Sigmoid colon (tissue), 6 donors: ENCODE measurements at regions not wholly inside any gene's neighbourhood (a gene's known extent, or its start where the extent isn't known, plus 50 kb on each side); places are given as distances from the start of the nearest gene placed in this dataset.

Experiments
- DNase-seq: peaks from one replicate; pipeline ENCODE4 v3.0.0-alpha.2; 2019
- H3K27ac ChIP-seq, 4 donors: fragments of 200-600 bp; sonication (generic); one replicate each; pipeline ENCODE4 v1.5.1; 2016 to 2019; ENCODE audit warnings: mild to moderate bottlenecking in 1 of 4
- H3K27me3 ChIP-seq, 3 donors: fragments of 200-600 bp; sonication (generic); one replicate each; pipeline ENCODE4 v1.5.1; 2019; ENCODE audit warnings: mild to moderate bottlenecking in 1 of 3
- H3K36me3 ChIP-seq, 4 donors: fragments of 200-600 bp; sonication (generic); one replicate each; pipeline ENCODE4 v1.5.1; 2016 to 2019
- H3K4me1 ChIP-seq, 4 donors: fragments of 200-600 bp; sonication (generic); one replicate each; pipeline ENCODE4 v1.5.1; 2017 to 2019
- H3K4me3 ChIP-seq, 4 donors: fragments of 200-600 bp; sonication (generic); one replicate each; pipeline ENCODE4 v1.5.1; 2017 to 2019; ENCODE audit warnings: mild to moderate bottlenecking in 2 of 4, moderate library complexity in 1 of 4
- H3K9me3 ChIP-seq, 4 donors: fragments of 200-600 bp in 3 of 4; sonication (generic) in 3 of 4; one replicate each; pipeline versions ENCODE4 v1.5.1 to v1.6.1; 2013 to 2019
- CTCF ChIP-seq, 4 experiments: fragments of 450-650 bp in 3 of 4; fragments of 200-600 bp in 1 of 4; IDR thresholded peaks; one replicate each; pipeline ENCODE4 v1.5.1; 2016 to 2019; ENCODE audit warnings: antibody characterized with exemption in 4 of 4, mild to moderate bottlenecking in 3 of 4, moderate library complexity in 2 of 4
- EP300 ChIP-seq, 4 donors: sonication (generic); formaldehyde crosslinking; IDR thresholded peaks; one replicate each; pipeline ENCODE4 v1.6.1; 2017; ENCODE audit warnings: antibody characterized with exemption in 4 of 4
- POLR2A ChIP-seq, 2 donors: fragments of 450-650 bp; IDR thresholded peaks; one replicate each; pipeline ENCODE4 v1.6.1; 2016; ENCODE audit warnings: antibody characterized with exemption in 2 of 2, mild to moderate bottlenecking in 2 of 2, moderate library complexity in 2 of 2
- POLR2AphosphoS5 ChIP-seq, 4 donors: sonication (generic); formaldehyde crosslinking; IDR thresholded peaks; one replicate each; pipeline ENCODE4 v1.6.1; 2017; ENCODE audit warnings: antibody characterized with exemption in 4 of 4
- WGBS, 2 donors: extraction: QIAGEN DNeasy Blood & Tissue Kit; methylation state at CpG; one replicate each; pipeline ENCODE4 v1.1.7; 2013; 5-methylcytosine and 5-hydroxymethylcytosine counted together
- intact Hi-C: fragments of 100-400 bp; cut with DNase I; formaldehyde crosslinking; loops from one replicate; pipeline ENCODE4 v1.15.1; 2023
- donor health status: healthy with polysubstance abuse.
- donor health status: healthy.

- WGBS, 2 donors, result 90 to 92% methylated on average over 2 of the region's 2 CpGs
- intact Hi-C loops, result no loop called here
- DNase-seq, result no peak
These were observed 326.1 kb upstream of the SLC24A2 start for GRCh38 chr9:20114974-20115373.

GRCh38 chr9:20112205-20112783, 323.5 kb upstream of the SLC24A2 start:
- Histone ChIP-seq H3K9me3 (peaks cover 0 to 4% (median 0%) of the 10 kb centered on the region in 4 donors), H3K4me3 (no peak overlapping the region), H3K27me3 (no peaks in the 10 kb centered on the region), H3K27ac (no peak overlapping the region), H3K4me1 (no peaks in the 10 kb centered on the region), H3K36me3 (no peaks in the 10 kb centered on the region)
- no peak for DNase-seq
- WGBS, 2 donors, result 85 to 92% methylated on average over 7 of the region's 7 CpGs
- TF ChIP-seq EP300 (IDR thresholded peaks at IDR 0.05) (no peak), POLR2AphosphoS5 (IDR thresholded peaks at IDR 0.05) (no peak), POLR2A (IDR thresholded peaks at IDR 0.05) (no peak), CTCF (IDR thresholded peaks at IDR 0.05) (no peak)
- intact Hi-C loops, result no loop called here

More at GRCh38 chr9:20114974-20115373, 326.1 kb upstream of the SLC24A2 start:
- H3K27me3 ChIP-seq, result no peaks in the 10 kb centered on the region
- H3K9me3 ChIP-seq, result peaks cover 0 to 4% (median 0%) of the 10 kb centered on the region in 4 donors
- H3K4me3 ChIP-seq, result no peak overlapping the region
- no peak for TF ChIP-seq POLR2A (IDR thresholded peaks at IDR 0.05)
- no peak for TF ChIP-seq EP300 (IDR thresholded peaks at IDR 0.05)
- no peak for TF ChIP-seq CTCF (IDR thresholded peaks at IDR 0.05)
- TF ChIP-seq POLR2AphosphoS5 (IDR thresholded peaks at IDR 0.05), result no peak
- H3K27ac ChIP-seq, result no peak overlapping the region
- no peaks in the 10 kb centered on the region for H3K36me3 ChIP-seq
- no peaks in the 10 kb centered on the region for H3K4me1 ChIP-seq

GRCh38 chr9:20111173-20111843, 322.5 kb upstream of the SLC24A2 start:
- Histone ChIP-seq H3K4me3 (no peak overlapping the region), H3K36me3 (no peaks in the 10 kb centered on the region), H3K27me3 (no peaks in the 10 kb centered on the region), H3K9me3 (peaks cover 0 to 4% (median 0%) of the 10 kb centered on the region in 4 donors), H3K27ac (no peak overlapping the region), H3K4me1 (no peaks in the 10 kb centered on the region)
- intact Hi-C loops, result no loop called here
- DNase-seq, result no peak
- 70 to 81% methylated on average over 3 of the region's 3 CpGs for WGBS, 2 donors
- TF ChIP-seq EP300 (IDR thresholded peaks at IDR 0.05) (no peak), CTCF (IDR thresholded peaks at IDR 0.05) (no peak), POLR2A (IDR thresholded peaks at IDR 0.05) (no peak), POLR2AphosphoS5 (IDR thresholded peaks at IDR 0.05) (no peak)

GRCh38 chr9:20095430-20096092, 306.7 kb upstream of the SLC24A2 start:
- intact Hi-C loops, result no loop called here
- peaks cover 0 to 2% (median 0%) of the 10 kb centered on the region in 4 donors for H3K9me3 ChIP-seq
- no peak overlapping the region for H3K27ac ChIP-seq
- H3K4me3 ChIP-seq, result no peak overlapping the region
- no peaks in the 10 kb centered on the region for H3K27me3 ChIP-seq
- WGBS, 2 donors, result 75 to 83% methylated on average over 5 of the region's 5 CpGs
- no peaks in the 10 kb centered on the region for H3K36me3 ChIP-seq
- no peak for DNase-seq
- no peaks in the 10 kb centered on the region for H3K4me1 ChIP-seq
- no peak for TF ChIP-seq POLR2A (IDR thresholded peaks at IDR 0.05)
- no peak for TF ChIP-seq EP300 (IDR thresholded peaks at IDR 0.05)
- no peak for TF ChIP-seq CTCF (IDR thresholded peaks at IDR 0.05)
- TF ChIP-seq POLR2AphosphoS5 (IDR thresholded peaks at IDR 0.05), result no peak
